Natural killer cell (primary cell): ENCODE measurements at regions not wholly inside any gene's neighbourhood (a gene's known extent, or its start where the extent isn't known, plus 50 kb on each side); places are given as distances from the start of the nearest gene placed in this dataset.

Experiments
- ATAC-seq, 3 donors: fragments of 150-1000 bp in 2 of 3; fragments of 200-7000 bp in 1 of 3; cut with Tn5 transposase; 1 replicate in 1 of 3; 2 replicates in 2 of 3; pipeline ENCODE4 v1.10.0; 2021; ENCODE audit warnings: mild to moderate bottlenecking in 2 of 3, moderate library complexity in 2 of 3
- DNase-seq, 2 donors: peaks; one replicate each; pipeline versions ENCODE4 v3.0.0 to v3.0.0-alpha.2; 2013 to 2021; ENCODE audit warnings: mixed read lengths in 1 of 2
- H3K27ac ChIP-seq: one replicate; pipeline ENCODE4 v1.5.1; 2013; ENCODE audit warnings: mild to moderate bottlenecking, low read length
- H3K27me3 ChIP-seq: one replicate; pipeline ENCODE4 v1.6.1; 2013; ENCODE audit warnings: low read length; ENCODE audit not compliant: control insufficient read depth, insufficient read depth
- H3K36me3 ChIP-seq: one replicate; pipeline ENCODE4 v1.6.1; 2013; ENCODE audit warnings: low read length; ENCODE audit not compliant: control insufficient read depth, insufficient read depth
- H3K4me1 ChIP-seq: one replicate; pipeline ENCODE4 v1.6.1; 2013; ENCODE audit warnings: low read length; ENCODE audit not compliant: control insufficient read depth, insufficient read depth
- H3K4me3 ChIP-seq: one replicate; pipeline ENCODE4 v1.5.1; 2013; ENCODE audit warnings: low read length
- H3K9me3 ChIP-seq: one replicate; pipeline ENCODE4 v1.6.1; 2013; ENCODE audit warnings: low read length; ENCODE audit not compliant: control insufficient read depth, insufficient read depth
- H3K27ac Mint-ChIP-seq, 2 donors: one replicate each; pipeline ENCODE4 v1.8.0; 2022; ENCODE audit warnings: mild to moderate bottlenecking in 2 of 2, mixed read lengths in 2 of 2, moderate library complexity in 1 of 2
- H3K27me3 Mint-ChIP-seq, 2 donors: one replicate each; pipeline ENCODE4 v1.8.0; 2022; ENCODE audit warnings: low read depth in 2 of 2, mixed read lengths in 2 of 2
- H3K36me3 Mint-ChIP-seq: one replicate; pipeline ENCODE4 v1.8.0; 2022; ENCODE audit warnings: mixed read lengths
- H3K4me1 Mint-ChIP-seq, 2 donors: one replicate each; pipeline ENCODE4 v1.8.0; 2022; ENCODE audit warnings: mixed read lengths in 2 of 2
- H3K4me3 Mint-ChIP-seq: one replicate; pipeline ENCODE4 v1.8.0; 2022; ENCODE audit warnings: mild to moderate bottlenecking, moderate library complexity, mixed read lengths
- H3K9me3 Mint-ChIP-seq, 2 donors: one replicate each; pipeline ENCODE4 v1.8.0; 2022; ENCODE audit warnings: mixed read lengths in 2 of 2
- CTCF ChIP-seq: fragments of 200-600 bp; IDR thresholded peaks from one replicate; pipeline ENCODE4 v1.8.0; 2022; ENCODE audit warnings: antibody characterized with exemption
- WGBS: methylation state at CpG from one replicate; pipeline ENCODE4 v1.1.7; 2013; ENCODE audit warnings: missing lambda C conversion rate; ENCODE audit not compliant: insufficient coverage; 5-methylcytosine and 5-hydroxymethylcytosine counted together
- intact Hi-C: fragments of 100-400 bp; cut with micrococcal nuclease; formaldehyde crosslinking; loops from one replicate; pipeline ENCODE4 v1.14.2; 2022

DNA sequence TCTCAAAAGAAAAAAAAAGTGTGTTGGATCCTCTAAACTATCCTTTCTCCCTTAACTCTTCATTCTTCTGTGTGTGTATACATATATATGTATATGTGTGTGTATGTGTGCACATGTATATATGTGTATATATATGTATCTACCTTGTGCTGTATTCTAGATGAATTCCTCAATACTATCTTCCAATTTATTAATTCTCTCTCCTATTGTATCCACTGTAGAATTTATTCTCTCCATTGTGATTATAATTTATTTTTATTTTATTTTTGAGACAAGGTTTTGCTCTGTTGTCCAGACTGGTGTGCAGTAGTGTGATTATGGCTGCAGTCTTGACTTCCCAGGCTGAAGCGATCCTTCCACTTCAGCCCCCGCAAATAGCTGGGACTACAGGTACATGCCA, 147.1 kb upstream of the ZNF618 start:
- Histone ChIP-seq H3K9me3 (peaks cover 4% of the 10 kb centered on the region), H3K4me1 (no peaks in the 10 kb centered on the region), H3K27ac (no peak overlapping the region), H3K4me3 (no peak overlapping the region), H3K36me3 (no peaks in the 10 kb centered on the region), H3K27me3 (no peaks in the 10 kb centered on the region)
- H3K4me1 Mint-ChIP-seq, result no peaks in the 10 kb centered on the region
- ATAC-seq, result no peak
- H3K4me3 Mint-ChIP-seq, result no peak overlapping the region
- peaks cover 8% of the 10 kb centered on the region for H3K36me3 Mint-ChIP-seq
- no peak overlapping the region for H3K27ac Mint-ChIP-seq
- H3K9me3 Mint-ChIP-seq, result peaks cover 0 to 6% of the 10 kb centered on the region in 2 donors
- no peak for DNase-seq
- TF ChIP-seq CTCF, result no peak
- whole genome bisulfite sequencing, result 96% methylated on average over 2 of the region's 2 CpGs
- intact Hi-C loops, result no loop called here
- peaks cover 4 to 16% of the 10 kb centered on the region in 2 donors for H3K27me3 Mint-ChIP-seq

DNA sequence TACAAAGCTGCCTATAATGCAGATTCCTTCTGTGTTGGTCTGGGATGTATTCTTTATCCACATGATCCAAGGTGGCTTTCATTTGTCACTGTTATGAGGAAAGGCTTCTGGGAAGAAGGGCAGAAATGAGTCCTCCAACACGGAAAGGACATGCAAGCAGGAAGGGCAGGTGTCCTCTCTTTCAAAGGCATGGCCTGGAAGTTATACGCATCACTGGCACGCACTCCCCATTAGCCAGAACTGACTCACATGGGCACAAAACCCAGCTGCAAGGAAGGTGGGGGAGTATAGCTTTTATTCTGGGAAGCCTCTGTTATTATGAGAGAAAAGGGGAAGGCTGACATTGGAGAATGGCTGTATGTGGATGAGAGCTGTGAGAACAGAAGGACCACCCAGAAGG, 141.3 kb upstream of the ZNF618 start:
- Mint-ChIP-seq H3K27me3 (peaks cover 5 to 16% of the 10 kb centered on the region in 2 donors), H3K4me3 (no peak overlapping the region), H3K36me3 (peaks cover 8% of the 10 kb centered on the region), H3K4me1 (peaks cover 0 to 5% of the 10 kb centered on the region in 2 donors), H3K9me3 (peaks cover 0 to 3% of the 10 kb centered on the region in 2 donors), H3K27ac (no peak overlapping the region)
- ATAC-seq, result no peak
- intact Hi-C loops, result no loop called here
- no peak overlapping the region for H3K4me3 ChIP-seq
- TF ChIP-seq CTCF, result no peak
- no peak for DNase-seq
- H3K4me1 ChIP-seq, result no peaks in the 10 kb centered on the region
- 84% methylated on average over 3 of the region's 3 CpGs for WGBS
- no peaks in the 10 kb centered on the region for H3K9me3 ChIP-seq
- H3K27me3 ChIP-seq, result no peaks in the 10 kb centered on the region
- H3K27ac ChIP-seq, result no peak overlapping the region
- H3K36me3 ChIP-seq, result no peaks in the 10 kb centered on the region

DNA sequence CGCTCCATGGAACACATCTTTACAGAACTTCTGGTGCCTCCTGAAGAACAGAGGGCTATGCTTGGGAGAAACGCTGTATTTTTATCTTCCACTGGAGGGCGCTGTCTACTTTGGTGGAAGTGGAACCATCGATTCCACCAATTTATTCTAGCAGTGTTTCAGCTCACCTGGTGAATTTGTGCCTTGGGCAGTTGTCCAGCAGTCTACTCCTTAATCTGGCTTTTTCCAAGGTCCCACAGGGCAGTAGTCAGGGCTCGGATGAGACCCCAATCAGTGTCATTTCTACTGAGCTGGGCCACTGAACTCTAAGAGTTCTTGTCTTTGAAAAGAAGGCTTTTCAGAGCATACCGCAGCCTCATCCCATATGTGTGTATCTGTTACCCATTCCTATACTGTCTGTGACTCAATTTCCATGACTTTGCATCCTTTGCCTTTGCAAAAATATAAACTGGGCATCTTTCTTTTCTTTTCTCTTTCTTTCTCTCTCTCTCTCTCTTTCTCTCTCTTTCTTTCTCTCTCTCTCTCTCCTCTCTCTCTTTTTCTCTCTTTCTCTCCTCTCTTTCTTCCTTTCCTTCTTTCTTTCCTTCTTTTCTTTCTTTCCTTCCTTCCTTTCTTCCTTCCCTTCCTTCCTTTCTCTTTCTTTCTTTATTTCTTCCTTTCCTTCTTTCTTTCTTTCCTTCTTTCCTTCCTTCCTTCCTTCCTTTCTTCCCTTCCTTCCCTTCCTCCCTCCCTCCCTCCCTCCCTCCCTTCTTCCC, 138.4 kb upstream of the ZNF618 start:
- Mint-ChIP-seq H3K9me3 (peaks cover 0 to 3% of the 10 kb centered on the region in 2 donors), H3K27me3 (peaks cover 6 to 12% of the 10 kb centered on the region in 2 donors), H3K27ac (no peak overlapping the region), H3K4me3 (no peak overlapping the region), H3K4me1 (peaks cover 5 to 13% of the 10 kb centered on the region in 2 donors), H3K36me3 (no peaks in the 10 kb centered on the region)
- Histone ChIP-seq H3K36me3 (no peaks in the 10 kb centered on the region), H3K27ac (no peak overlapping the region), H3K27me3 (no peaks in the 10 kb centered on the region), H3K4me1 (no peaks in the 10 kb centered on the region), H3K4me3 (no peak overlapping the region), H3K9me3 (no peaks in the 10 kb centered on the region)
- TF ChIP-seq CTCF, result peak; percentile 73
- 40% methylated on average over 6 of the region's 6 CpGs for WGBS
- intact Hi-C loops, result loop anchor here (1.0 kb wide), 1 partner anchor 226 kb away; no protein-coding TSS in a partner anchor
- DNase-seq (peak; percentile 21 to 36), ATAC-seq (peak in 2 of 3 donors; percentile 46 to 57)

DNA sequence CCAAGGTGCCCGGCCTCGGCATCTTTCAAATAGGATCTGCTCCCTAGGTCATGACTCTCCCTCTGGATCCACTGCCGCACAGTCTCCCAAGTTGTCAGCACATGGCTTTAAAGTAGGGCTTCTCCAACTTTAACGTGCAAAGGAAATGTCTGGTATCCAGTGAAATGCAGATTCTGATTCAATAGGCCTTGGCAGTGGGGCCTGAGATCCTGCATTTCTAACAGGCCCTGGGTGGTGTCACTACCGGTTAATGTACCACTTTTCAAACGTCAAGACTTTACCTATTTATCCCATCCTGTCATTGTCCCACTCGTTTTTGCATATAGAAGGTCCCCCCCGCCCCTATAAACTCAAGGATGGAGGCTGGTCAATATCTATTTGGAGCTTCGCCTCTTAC, 137.6 kb upstream of the ZNF618 start:
- H3K27me3 ChIP-seq, result no peaks in the 10 kb centered on the region
- H3K9me3 Mint-ChIP-seq, result peaks cover 0 to 3% of the 10 kb centered on the region in 2 donors
- no peaks in the 10 kb centered on the region for H3K36me3 ChIP-seq
- H3K4me3 ChIP-seq, result no peak overlapping the region
- no peak overlapping the region for H3K4me3 Mint-ChIP-seq
- no peaks in the 10 kb centered on the region for H3K4me1 ChIP-seq
- H3K27me3 Mint-ChIP-seq, result peaks cover 6 to 7% of the 10 kb centered on the region in 2 donors
- 79% methylated on average over 9 of the region's 9 CpGs for WGBS
- TF ChIP-seq CTCF, result no peak
- no peak overlapping the region for H3K27ac ChIP-seq
- DNase-seq (no peak), ATAC-seq (peak in 1 of 3 donors; percentile 10)
- H3K9me3 ChIP-seq, result no peaks in the 10 kb centered on the region
- intact Hi-C loops, result no loop called here
- H3K36me3 Mint-ChIP-seq, result no peaks in the 10 kb centered on the region
- H3K27ac Mint-ChIP-seq, result no peak overlapping the region
- peaks cover 5 to 17% of the 10 kb centered on the region in 2 donors for H3K4me1 Mint-ChIP-seq
